MM.1S (cell line): ENCODE measurements at regions not wholly inside any gene's neighbourhood (a gene's known extent, or its start where the extent isn't known, plus 50 kb on each side); places are given as distances from the start of the nearest gene placed in this dataset.

Experiments used
- DNase-seq: peaks from one replicate; pipeline ENCODE4 v3.0.0-alpha.2; 2015
- H2AFZ ChIP-seq: fragments of 300-600 bp; sonication (generic); 2 replicates; pipeline ENCODE4 v1.6.0; 2016; ENCODE audit warnings: antibody characterized with exemption, low read length
- H3F3A ChIP-seq: fragments of 300-600 bp; sonication (generic); 2 replicates; pipeline ENCODE4 v1.6.1; 2016; ENCODE audit warnings: mild to moderate bottlenecking, antibody characterized with exemption, low read length, moderate library complexity, mixed read lengths; ENCODE audit not compliant: insufficient read depth
- H3K27ac ChIP-seq: fragments of 300-600 bp; sonication (generic); 2 replicates; pipeline ENCODE4 v1.5.1; 2016; ENCODE audit warnings: mild to moderate bottlenecking, low read length
- H3K27me3 ChIP-seq: fragments of 300-600 bp; sonication (generic); replicated peaks from 2 replicates; pipeline ENCODE4 v1.6.0; 2016; ENCODE audit warnings: low read length; ENCODE audit not compliant: insufficient read depth
- H3K36me3 ChIP-seq: fragments of 300-600 bp; sonication (generic); replicated peaks from 2 replicates; pipeline ENCODE4 v1.6.1; 2016; ENCODE audit warnings: mild to moderate bottlenecking, low read length, mixed read lengths; ENCODE audit not compliant: insufficient read depth
- H3K4me1 ChIP-seq: fragments of 300-600 bp; sonication (generic); 2 replicates; pipeline ENCODE4 v1.6.1; 2016; ENCODE audit warnings: low read length, mixed read lengths
- H3K4me2 ChIP-seq: fragments of 300-600 bp; sonication (generic); 2 replicates; pipeline ENCODE4 v1.6.0; 2016; ENCODE audit warnings: low read depth, low read length
- H3K4me3 ChIP-seq: fragments of 300-600 bp; sonication (generic); 2 replicates; pipeline ENCODE4 v1.5.1; 2016; ENCODE audit warnings: low read length, mixed read lengths
- H3K79me2 ChIP-seq: fragments of 300-600 bp; sonication (generic); 2 replicates; pipeline ENCODE4 v1.6.1; 2016; ENCODE audit warnings: mixed run types, low read length, mixed read lengths
- H3K9ac ChIP-seq: fragments of 300-600 bp; sonication (generic); 2 replicates; pipeline ENCODE4 v1.6.1; 2016; ENCODE audit warnings: low read length, mixed read lengths
- H3K9me2 ChIP-seq: fragments of 300-600 bp; sonication (generic); replicated peaks from 2 replicates; pipeline ENCODE4 v1.6.1; 2016; ENCODE audit warnings: mild to moderate bottlenecking, low read length, mixed read lengths; ENCODE audit not compliant: insufficient read depth
- H3K9me3 ChIP-seq: fragments of 300-600 bp; sonication (generic); replicated peaks from 2 replicates; pipeline ENCODE4 v1.6.1; 2016; ENCODE audit warnings: mild to moderate bottlenecking, low read length, mixed read lengths; ENCODE audit not compliant: insufficient read depth
- H4K20me1 ChIP-seq: fragments of 300-600 bp; sonication (generic); 2 replicates; pipeline ENCODE4 v1.6.1; 2016; ENCODE audit warnings: mild to moderate bottlenecking, low read length, moderate library complexity, mixed read lengths; ENCODE audit not compliant: insufficient read depth
- EZH2 ChIP-seq: fragments of 300-600 bp; sonication (generic); optimal IDR thresholded peaks from 2 replicates; pipeline ENCODE3; 2017; ENCODE audit warnings: low read depth, mild to moderate bottlenecking, antibody characterized with exemption, low read length, mixed read lengths
- EZH2phosphoT487 ChIP-seq: fragments of 300-600 bp; sonication (generic); IDR thresholded peaks from 2 replicates; pipeline ENCODE4 v1.6.1; 2018; ENCODE audit warnings: antibody characterized with exemption, low read length
- TF ChIP-seq, protein P1 (sequence below): fragments of 300-600 bp; sonication (generic); IDR thresholded peaks from 2 replicates; pipeline ENCODE4 v1.5.1; 2016; ENCODE audit warnings: antibody characterized with exemption, low read length, mixed read lengths

DNA sequence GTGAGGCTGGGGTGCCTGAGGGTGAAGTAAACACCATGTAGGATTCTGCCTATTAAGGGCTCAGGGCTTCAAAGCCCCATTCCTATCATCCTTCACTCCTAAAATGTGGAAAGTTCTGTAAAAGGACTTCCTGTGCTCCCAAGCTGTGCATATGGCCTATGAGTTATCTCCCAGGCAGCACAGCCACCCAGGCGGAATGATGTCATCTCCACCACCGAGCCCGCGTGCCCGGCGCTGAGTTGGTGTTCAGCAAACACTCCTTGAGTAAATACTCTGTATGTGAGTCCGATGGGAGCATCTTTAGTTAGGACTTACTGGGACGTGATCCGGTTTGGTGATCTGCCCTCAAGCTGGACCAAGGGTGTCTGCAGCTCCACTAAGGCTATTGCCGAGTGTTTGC lies 437.3 kb downstream of the MED13L start:
- H3K4me1 ChIP-seq = no peaks in the 10 kb centered on the region
- no peak overlapping the region for H3K4me2 ChIP-seq
- no peak overlapping the region for H3K4me3 ChIP-seq
- H3K79me2 ChIP-seq = no peaks in the 10 kb centered on the region
- no peaks in the 10 kb centered on the region for H3K36me3 ChIP-seq
- TF ChIP-seq, protein P1, sequence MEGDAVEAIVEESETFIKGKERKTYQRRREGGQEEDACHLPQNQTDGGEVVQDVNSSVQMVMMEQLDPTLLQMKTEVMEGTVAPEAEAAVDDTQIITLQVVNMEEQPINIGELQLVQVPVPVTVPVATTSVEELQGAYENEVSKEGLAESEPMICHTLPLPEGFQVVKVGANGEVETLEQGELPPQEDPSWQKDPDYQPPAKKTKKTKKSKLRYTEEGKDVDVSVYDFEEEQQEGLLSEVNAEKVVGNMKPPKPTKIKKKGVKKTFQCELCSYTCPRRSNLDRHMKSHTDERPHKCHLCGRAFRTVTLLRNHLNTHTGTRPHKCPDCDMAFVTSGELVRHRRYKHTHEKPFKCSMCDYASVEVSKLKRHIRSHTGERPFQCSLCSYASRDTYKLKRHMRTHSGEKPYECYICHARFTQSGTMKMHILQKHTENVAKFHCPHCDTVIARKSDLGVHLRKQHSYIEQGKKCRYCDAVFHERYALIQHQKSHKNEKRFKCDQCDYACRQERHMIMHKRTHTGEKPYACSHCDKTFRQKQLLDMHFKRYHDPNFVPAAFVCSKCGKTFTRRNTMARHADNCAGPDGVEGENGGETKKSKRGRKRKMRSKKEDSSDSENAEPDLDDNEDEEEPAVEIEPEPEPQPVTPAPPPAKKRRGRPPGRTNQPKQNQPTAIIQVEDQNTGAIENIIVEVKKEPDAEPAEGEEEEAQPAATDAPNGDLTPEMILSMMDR = no peak
- TF ChIP-seq EZH2phosphoT487 = no peak
- H4K20me1 ChIP-seq = no peaks in the 10 kb centered on the region
- no peak overlapping the region for H2AFZ ChIP-seq
- DNase-seq = no peak
- H3K27me3 ChIP-seq = no peaks in the 10 kb centered on the region
- H3F3A ChIP-seq = no peaks in the 10 kb centered on the region
- H3K9me3 ChIP-seq = no peaks in the 10 kb centered on the region
- H3K9ac ChIP-seq = no peak overlapping the region
- H3K27ac ChIP-seq = no peak overlapping the region
- H3K9me2 ChIP-seq = no peaks in the 10 kb centered on the region

DNA sequence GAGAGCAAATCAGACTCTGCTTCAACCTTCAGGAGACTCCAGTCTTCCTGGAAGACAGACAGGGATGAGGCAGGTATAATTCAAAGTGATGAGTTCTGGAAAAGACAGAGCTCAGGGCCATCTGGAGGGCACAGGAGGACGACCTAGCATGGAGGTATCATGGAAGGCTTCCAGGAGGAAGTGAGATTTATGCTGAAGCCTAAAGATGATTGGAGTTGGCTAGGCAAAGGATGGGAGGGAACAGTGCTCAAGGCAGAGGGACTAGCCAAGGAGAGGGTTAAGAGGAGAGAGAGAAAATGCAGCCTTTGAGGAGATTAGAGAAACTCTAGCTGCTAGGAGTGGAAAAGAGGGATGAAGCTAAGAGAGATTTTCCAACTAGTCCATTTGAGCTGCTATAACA lies 438.5 kb downstream of the MED13L start:
- Histone ChIP-seq H3K9me3 (no peaks in the 10 kb centered on the region), H4K20me1 (no peaks in the 10 kb centered on the region), H3K4me2 (no peak overlapping the region), H3K27me3 (no peaks in the 10 kb centered on the region), H3K9ac (no peak overlapping the region), H3K9me2 (no peaks in the 10 kb centered on the region), H3K4me3 (no peak overlapping the region), H3K27ac (no peak overlapping the region), H3K36me3 (no peaks in the 10 kb centered on the region), H3F3A (no peaks in the 10 kb centered on the region), H3K4me1 (no peaks in the 10 kb centered on the region), H2AFZ (no peak overlapping the region), H3K79me2 (no peaks in the 10 kb centered on the region)
- no peak for TF ChIP-seq EZH2phosphoT487
- TF ChIP-seq, protein P1 = no peak
- no peak for TF ChIP-seq EZH2
- DNase-seq = no peak

DNA sequence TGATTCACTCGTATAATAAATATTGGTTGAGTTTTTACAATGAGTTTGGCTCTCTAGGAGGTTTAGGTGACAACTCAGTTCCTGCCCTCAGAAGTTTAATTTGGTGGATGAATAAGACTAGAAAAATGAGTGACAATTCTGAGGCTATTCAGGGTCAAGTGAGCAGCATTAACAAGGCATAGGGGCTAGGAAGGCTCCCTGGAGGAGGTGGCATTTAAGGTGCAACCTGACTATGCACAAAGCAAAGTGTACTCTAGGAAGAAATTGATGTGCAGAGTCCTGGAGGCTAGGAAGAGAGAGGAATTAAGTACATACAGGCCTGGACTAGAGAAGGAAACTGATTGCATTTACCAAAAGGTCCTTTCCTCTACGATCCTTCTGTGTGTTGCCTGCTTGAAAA lies 440.3 kb downstream of the MED13L start:
- no peaks in the 10 kb centered on the region for H3K79me2 ChIP-seq
- H3K27me3 ChIP-seq = no peaks in the 10 kb centered on the region
- H3F3A ChIP-seq = no peaks in the 10 kb centered on the region
- no peak overlapping the region for H3K4me3 ChIP-seq
- no peak overlapping the region for H2AFZ ChIP-seq
- H3K9me2 ChIP-seq = no peaks in the 10 kb centered on the region
- H3K36me3 ChIP-seq = no peaks in the 10 kb centered on the region
- no peak overlapping the region for H3K27ac ChIP-seq
- H3K4me2 ChIP-seq = no peak overlapping the region
- no peak for DNase-seq
- no peak for TF ChIP-seq EZH2phosphoT487
- TF ChIP-seq, protein P1 = no peak
- no peak for TF ChIP-seq EZH2
- H3K9me3 ChIP-seq = no peaks in the 10 kb centered on the region
- no peaks in the 10 kb centered on the region for H4K20me1 ChIP-seq
- H3K9ac ChIP-seq = no peak overlapping the region
- no peaks in the 10 kb centered on the region for H3K4me1 ChIP-seq

DNA sequence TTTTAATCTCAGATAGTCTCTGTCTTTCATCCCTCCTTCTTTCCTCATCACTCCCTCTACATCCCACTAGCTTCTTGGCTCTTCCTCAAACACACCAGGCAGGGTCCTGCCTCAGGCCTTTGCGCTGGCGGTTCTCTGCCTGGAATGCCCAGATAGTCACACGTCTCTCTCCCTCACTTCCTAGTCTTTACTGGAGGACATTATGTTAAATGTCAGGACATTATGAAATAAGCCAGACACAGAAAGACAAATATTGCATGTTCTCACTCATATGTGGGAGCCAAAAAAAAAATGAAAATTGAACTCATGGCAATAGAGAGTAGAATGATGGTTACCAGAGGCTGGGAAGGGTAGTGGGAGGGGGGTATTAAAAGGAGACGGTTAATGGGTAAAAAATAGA lies 442.0 kb downstream of the MED13L start:
- Histone ChIP-seq H3K27me3 (no peaks in the 10 kb centered on the region), H3K9me3 (no peaks in the 10 kb centered on the region), H2AFZ (no peak overlapping the region), H3K36me3 (no peaks in the 10 kb centered on the region), H3K4me1 (no peaks in the 10 kb centered on the region), H3K79me2 (no peaks in the 10 kb centered on the region), H3K9me2 (no peaks in the 10 kb centered on the region), H3K27ac (no peak overlapping the region), H4K20me1 (no peaks in the 10 kb centered on the region), H3K4me2 (no peak overlapping the region), H3F3A (no peaks in the 10 kb centered on the region), H3K9ac (no peak overlapping the region), H3K4me3 (no peak overlapping the region)
- TF ChIP-seq EZH2 (no peak), EZH2phosphoT487 (no peak)
- TF ChIP-seq, protein P1 = no peak
- no peak for DNase-seq
